ENCODE measurements at regions not wholly inside any gene's neighbourhood (a gene's known extent, or its start where the extent isn't known, plus 50 kb on each side); places are given as distances from the start of the nearest gene placed in this dataset.
A peak's percentile ranks its signal among the peaks of the same experiment; 100 is the strongest.

- H4K20me1 ChIP-seq (replicated peaks; ENCODE audit: insufficient read depth) = 0 out of 2 replicates have a peak, but pooled peaks cover 5% of the 10 kb centered on the region
- H3F3A ChIP-seq (replicated peaks; ENCODE audit: low read depth) = peaks cover 51% of the 10 kb centered on the region
- no peaks in the 10 kb centered on the region for H3K36me3 ChIP-seq (ENCODE audit: insufficient read depth)
- 0 out of 2 replicates have a peak overlapping the region, but pooled peaks have one; percentile 10 for H3K4me3 ChIP-seq
- H3K27ac Mint-ChIP-seq = no peak overlapping the region
- 0 out of 2 replicates have a peak, but pooled peaks cover 8% of the 10 kb centered on the region for H3K9me2 ChIP-seq (ENCODE audit: insufficient read depth)
- peak overlapping the region; percentile 72; the same call in 1 of the 2 replicates for H3K27ac ChIP-seq (ENCODE audit: low read depth)
- peak overlapping the region; percentile 94 for H2AFZ ChIP-seq
- no peak for DNase-seq (ENCODE audit: low spot score)
- no peak for TF ChIP-seq REST (IDR thresholded peaks at IDR 0.05; ENCODE audit: unreplicated experiment)
- no peak for TF ChIP-seq ZNF462 (CRISPR knock-in tag; IDR thresholded peaks at IDR 0.05)
- TF ChIP-seq ZNF114 (CRISPR knock-in tag; IDR thresholded peaks at IDR 0.05) = no peak
- TF ChIP-seq ZNF331 (CRISPR knock-in tag; IDR thresholded peaks at IDR 0.05; ENCODE audit: low read depth) = no peak
- TF ChIP-seq POLR2AphosphoS5 (IDR thresholded peaks at IDR 0.05; ENCODE audit: low read depth) = no peak
- no peak for TF ChIP-seq CTCF (conservative IDR thresholded peaks at IDR 0.05; ENCODE audit: low read depth in 2 of 2)
- no peak for TF ChIP-seq CREB1 (CRISPR knock-in tag; IDR thresholded peaks at IDR 0.05; ENCODE audit: low read depth)
- TF ChIP-seq STAT1 (IDR thresholded peaks at IDR 0.05; ENCODE audit: unreplicated experiment) = no peak
- no peak for TF ChIP-seq JUNB (IDR thresholded peaks at IDR 0.05; ENCODE audit: unreplicated experiment)
- TF ChIP-seq NANOG (IDR thresholded peaks at IDR 0.05; ENCODE audit: borderline replicate concordance) = no peak
- no peak for TF ChIP-seq EZH2 (IDR thresholded peaks at IDR 0.05; ENCODE audit: low read depth, unreplicated experiment)
- no peak for TF ChIP-seq EZH2phosphoT487 (IDR thresholded peaks at IDR 0.05; ENCODE audit: unreplicated experiment)
- TF ChIP-seq ETS1 (IDR thresholded peaks at IDR 0.05) = no peak
- H3K27me3 ChIP-seq (ENCODE audit: insufficient read depth) = no peaks in the 10 kb centered on the region
- peak overlapping the region; percentile 68; the same call in 1 of the 2 replicates for H3K4me2 ChIP-seq
- H3K27me3 Mint-ChIP-seq (ENCODE audit: insufficient read depth, low read depth, poor library complexity) = peaks cover 27% of the 10 kb centered on the region
- peaks cover 25% of the 10 kb centered on the region for H3K4me1 Mint-ChIP-seq
- peak; percentile 31 for ATAC-seq
- H3K4me1 ChIP-seq (ENCODE audit: insufficient read depth) = peaks cover 34% of the 10 kb centered on the region
- H3K36me3 Mint-ChIP-seq (ENCODE audit: low read depth) = no peaks in the 10 kb centered on the region
- H3K9me3 Mint-ChIP-seq = no peaks in the 10 kb centered on the region; the same call in 2 of the 3 replicates
- H3K79me2 ChIP-seq (replicated peaks; ENCODE audit: insufficient read depth) = peaks cover 4% of the 10 kb centered on the region
- H3K4me3 Mint-ChIP-seq = no peak overlapping the region; the same call in 2 of the 3 replicates
Measured at GRCh38 chr16:21526923-21527807, 72.2 kb upstream of the METTL9 start.
